HEK293 (cell line): ENCODE measurements at regions not wholly inside any gene's neighbourhood (a gene's known extent, or its start where the extent isn't known, plus 50 kb on each side); places are given as distances from the start of the nearest gene placed in this dataset.

Experiments
- CTCF ChIA-PET: fragments of 350-600 bp; formaldehyde crosslinking; extraction: SDS; loops from one replicate; lab custom pipeline; 2021; ENCODE audit warnings: antibody characterized with exemption; lab: Yijun Ruan, JAX
- POLR2A ChIA-PET: fragments of 300-600 bp; formaldehyde crosslinking; extraction: SDS; loops from one replicate; lab custom pipeline; 2020; ENCODE audit warnings: antibody characterized with exemption, inconsistent platforms; lab: Yijun Ruan, JAX
- H3K27ac ChIP-seq: fragments of 200-500 bp; sonication (Bioruptor generic); 2 replicates; pipeline ENCODE4 v1.5.1; 2014; ENCODE audit warnings: low read depth, low read length, control low read depth, inconsistent platforms; ENCODE audit errors: extremely low read depth
- H3K36me3 ChIP-seq, 2 experiments: fragments of 200-500 bp in 1 of 2; sonication (Bioruptor generic) in 1 of 2; 1 replicate in 1 of 2; 2 replicates in 1 of 2; pipeline ENCODE4 v1.5.1; 2014 to 2017; ENCODE audit warnings: inconsistent platforms in 2 of 2, low read length in 2 of 2; ENCODE audit not compliant: control insufficient read depth in 2 of 2, insufficient read depth in 1 of 2
- H3K4me1 ChIP-seq: fragments of 200-500 bp; sonication (Bioruptor generic); 2 replicates; pipeline ENCODE4 v1.5.1; 2014; ENCODE audit warnings: mild to moderate bottlenecking, low read length, inconsistent platforms; ENCODE audit not compliant: control insufficient read depth, insufficient read depth
- H3K4me3 ChIP-seq: 2 replicates; pipeline ENCODE4 v1.5.1; 2011; ENCODE audit warnings: low read depth, mild to moderate bottlenecking, control low read depth, low read length, moderate library complexity
- H3K9me3 ChIP-seq: fragments of 200-500 bp; sonication (Bioruptor generic); 2 replicates; pipeline ENCODE4 v1.5.1; 2014; ENCODE audit warnings: low read depth, low read length, inconsistent platforms; ENCODE audit not compliant: control insufficient read depth, insufficient read depth
- AEBP2 ChIP-seq: fragments of 450-650 bp; formaldehyde crosslinking; IDR thresholded peaks from 2 replicates; pipeline ENCODE4 v1.5.1; 2016; ENCODE audit warnings: missing biosample characterization, missing genetic modification characterization, borderline replicate concordance
- HIC1 ChIP-seq: fragments of 450-650 bp; formaldehyde crosslinking; IDR thresholded peaks from 2 replicates; pipeline ENCODE4 v1.5.1; 2016; ENCODE audit warnings: missing biosample characterization, missing genetic modification characterization
- HOXD13 ChIP-seq: sonication (generic); formaldehyde crosslinking; IDR thresholded peaks from 2 replicates; pipeline ENCODE4 v1.8.0; 2022; ENCODE audit warnings: missing genetic modification reagents, borderline replicate concordance
- OSR2 ChIP-seq: fragments of 450-650 bp; formaldehyde crosslinking; IDR thresholded peaks from 2 replicates; pipeline ENCODE4 v1.5.1; 2016; ENCODE audit warnings: missing biosample characterization, missing genetic modification characterization
- ZNF26 ChIP-seq: fragments of 450-650 bp; formaldehyde crosslinking; IDR thresholded peaks from 2 replicates; pipeline ENCODE4 v1.5.1; 2016; ENCODE audit warnings: missing biosample characterization, missing genetic modification characterization
- ZNF302 ChIP-seq: fragments of 450-650 bp; formaldehyde crosslinking; IDR thresholded peaks from 2 replicates; pipeline ENCODE4 v1.5.1; 2016; ENCODE audit warnings: missing biosample characterization, missing genetic modification characterization, low read depth
- ZNF37A ChIP-seq: fragments of 450-650 bp; IDR thresholded peaks from 2 replicates; pipeline ENCODE4 v1.5.1; 2018; ENCODE audit warnings: missing biosample characterization, missing genetic modification characterization
- ZNF514 ChIP-seq: fragments of 450-650 bp; formaldehyde crosslinking; IDR thresholded peaks from 2 replicates; pipeline ENCODE4 v1.5.1; 2016; ENCODE audit warnings: missing biosample characterization, missing genetic modification characterization
- ZNF670 ChIP-seq: fragments of 450-650 bp; formaldehyde crosslinking; IDR thresholded peaks from 2 replicates; pipeline ENCODE4 v1.5.1; 2016; ENCODE audit warnings: missing biosample characterization, missing genetic modification characterization, low read depth
- ZNF785 ChIP-seq: fragments of 450-650 bp; formaldehyde crosslinking; IDR thresholded peaks from 2 replicates; pipeline ENCODE4 v1.5.1; 2016; ENCODE audit warnings: missing biosample characterization, missing genetic modification characterization
- TF ChIP-seq, protein P1 (sequence below): fragments of 450-650 bp; formaldehyde crosslinking; IDR thresholded peaks from 2 replicates; pipeline ENCODE4 v1.5.1; 2016; ENCODE audit warnings: missing biosample characterization, missing genetic modification characterization
- TF ChIP-seq, protein P2 (sequence below): fragments of 450-650 bp; formaldehyde crosslinking; IDR thresholded peaks from 2 replicates; pipeline ENCODE4 v1.5.1; 2016; ENCODE audit warnings: missing biosample characterization, missing genetic modification characterization
- TF ChIP-seq, protein P3 (sequence below): fragments of 450-650 bp; formaldehyde crosslinking; IDR thresholded peaks from 2 replicates; pipeline ENCODE4 v1.5.1; 2017; ENCODE audit warnings: missing biosample characterization, missing genetic modification characterization

DNA sequence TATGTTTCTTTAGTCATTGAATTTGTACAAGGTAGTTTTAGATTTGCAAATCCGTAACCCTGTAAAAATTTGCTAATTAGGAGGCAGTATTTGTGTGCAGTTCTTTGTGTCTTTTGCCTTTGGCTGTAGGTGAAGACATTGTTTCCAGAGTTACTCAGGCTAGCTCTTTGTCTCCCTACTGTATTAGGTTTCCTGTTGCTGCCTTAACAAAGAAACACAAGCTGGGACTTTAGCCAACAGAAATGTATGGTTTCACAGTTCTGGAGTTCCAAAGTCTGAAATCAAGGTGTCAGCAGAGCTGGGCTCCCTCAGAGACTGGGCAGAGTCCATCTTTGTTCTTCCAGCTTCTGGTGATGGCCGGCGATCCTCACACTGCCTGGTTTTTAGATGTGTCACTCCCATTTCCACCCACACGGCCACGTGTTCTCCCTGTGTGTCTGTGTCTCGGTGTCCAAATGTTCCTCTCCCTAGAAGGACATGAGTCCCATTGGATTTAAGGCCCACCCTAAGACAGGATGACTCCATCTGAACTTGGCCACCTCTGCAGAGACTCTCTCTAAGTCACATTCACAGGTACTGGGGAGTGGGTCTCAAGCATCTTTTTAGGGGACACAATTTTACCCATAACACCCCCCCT is 309.7 kb downstream of the GALR1 start (continued):
- no peak for TF ChIP-seq ZNF670 (tag by site-specific recombination)
- no peak for TF ChIP-seq HOXD13 (CRISPR knock-in tag)
- TF ChIP-seq, protein P1, sequence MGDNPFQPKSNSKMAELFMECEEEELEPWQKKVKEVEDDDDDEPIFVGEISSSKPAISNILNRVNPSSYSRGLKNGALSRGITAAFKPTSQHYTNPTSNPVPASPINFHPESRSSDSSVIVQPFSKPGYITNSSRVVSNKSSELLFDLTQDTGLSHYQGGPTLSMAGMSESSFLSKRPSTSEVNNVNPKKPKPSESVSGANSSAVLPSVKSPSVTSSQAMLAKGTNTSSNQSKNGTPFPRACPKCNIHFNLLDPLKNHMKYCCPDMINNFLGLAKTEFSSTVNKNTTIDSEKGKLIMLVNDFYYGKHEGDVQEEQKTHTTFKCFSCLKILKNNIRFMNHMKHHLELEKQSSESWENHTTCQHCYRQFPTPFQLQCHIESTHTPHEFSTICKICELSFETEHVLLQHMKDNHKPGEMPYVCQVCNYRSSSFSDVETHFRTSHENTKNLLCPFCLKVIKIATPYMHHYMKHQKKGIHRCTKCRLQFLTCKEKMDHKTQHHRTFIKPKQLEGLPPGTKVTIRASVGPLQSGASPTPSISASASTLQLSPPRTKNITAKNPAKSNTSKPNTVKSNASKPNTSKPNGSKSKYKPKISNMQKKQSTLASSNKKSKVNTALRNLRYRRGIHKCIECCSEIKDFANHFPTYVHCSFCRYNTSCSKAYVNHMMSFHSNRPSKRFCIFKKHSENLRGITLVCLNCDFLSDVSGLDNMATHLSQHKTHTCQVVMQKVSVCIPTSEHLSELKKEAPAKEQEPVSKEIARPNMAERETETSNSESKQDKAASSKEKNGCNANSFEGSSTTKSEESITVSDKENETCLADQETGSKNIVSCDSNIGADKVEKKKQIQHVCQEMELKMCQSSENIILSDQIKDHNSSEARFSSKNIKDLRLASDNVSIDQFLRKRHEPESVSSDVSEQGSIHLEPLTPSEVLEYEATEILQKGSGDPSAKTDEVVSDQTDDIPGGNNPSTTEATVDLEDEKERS (tag by site-specific recombination), result no peak
- TF ChIP-seq, protein P2, sequence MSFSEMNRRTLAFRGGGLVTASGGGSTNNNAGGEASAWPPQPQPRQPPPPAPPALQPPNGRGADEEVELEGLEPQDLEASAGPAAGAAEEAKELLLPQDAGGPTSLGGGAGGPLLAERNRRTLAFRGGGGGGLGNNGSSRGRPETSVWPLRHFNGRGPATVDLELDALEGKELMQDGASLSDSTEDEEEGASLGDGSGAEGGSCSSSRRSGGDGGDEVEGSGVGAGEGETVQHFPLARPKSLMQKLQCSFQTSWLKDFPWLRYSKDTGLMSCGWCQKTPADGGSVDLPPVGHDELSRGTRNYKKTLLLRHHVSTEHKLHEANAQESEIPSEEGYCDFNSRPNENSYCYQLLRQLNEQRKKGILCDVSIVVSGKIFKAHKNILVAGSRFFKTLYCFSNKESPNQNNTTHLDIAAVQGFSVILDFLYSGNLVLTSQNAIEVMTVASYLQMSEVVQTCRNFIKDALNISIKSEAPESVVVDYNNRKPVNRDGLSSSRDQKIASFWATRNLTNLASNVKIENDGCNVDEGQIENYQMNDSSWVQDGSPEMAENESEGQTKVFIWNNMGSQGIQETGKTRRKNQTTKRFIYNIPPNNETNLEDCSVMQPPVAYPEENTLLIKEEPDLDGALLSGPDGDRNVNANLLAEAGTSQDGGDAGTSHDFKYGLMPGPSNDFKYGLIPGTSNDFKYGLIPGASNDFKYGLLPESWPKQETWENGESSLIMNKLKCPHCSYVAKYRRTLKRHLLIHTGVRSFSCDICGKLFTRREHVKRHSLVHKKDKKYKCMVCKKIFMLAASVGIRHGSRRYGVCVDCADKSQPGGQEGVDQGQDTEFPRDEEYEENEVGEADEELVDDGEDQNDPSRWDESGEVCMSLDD (tag by site-specific recombination), result no peak
- TF ChIP-seq HIC1 (tag by site-specific recombination), result no peak

GRCh38 chr18:77560341-77560992 is 310.8 kb downstream of the GALR1 start:
- Histone ChIP-seq H3K27ac (no peak overlapping the region), H3K36me3 (no peaks in the 10 kb centered on the region), H3K4me3 (no peak overlapping the region), H3K9me3 (no peaks in the 10 kb centered on the region), H3K4me1 (no peaks in the 10 kb centered on the region)
- ChIA-PET CTCF (interaction anchor here (0.6 kb wide), 2 partner anchors 168 to 322 kb away, joined by 3 to 4 read pairs; no protein-coding TSS in a partner anchor), POLR2A (no interaction called here)
- no peak for TF ChIP-seq OSR2
- TF ChIP-seq ZNF26, result no peak
- TF ChIP-seq, protein P3, sequence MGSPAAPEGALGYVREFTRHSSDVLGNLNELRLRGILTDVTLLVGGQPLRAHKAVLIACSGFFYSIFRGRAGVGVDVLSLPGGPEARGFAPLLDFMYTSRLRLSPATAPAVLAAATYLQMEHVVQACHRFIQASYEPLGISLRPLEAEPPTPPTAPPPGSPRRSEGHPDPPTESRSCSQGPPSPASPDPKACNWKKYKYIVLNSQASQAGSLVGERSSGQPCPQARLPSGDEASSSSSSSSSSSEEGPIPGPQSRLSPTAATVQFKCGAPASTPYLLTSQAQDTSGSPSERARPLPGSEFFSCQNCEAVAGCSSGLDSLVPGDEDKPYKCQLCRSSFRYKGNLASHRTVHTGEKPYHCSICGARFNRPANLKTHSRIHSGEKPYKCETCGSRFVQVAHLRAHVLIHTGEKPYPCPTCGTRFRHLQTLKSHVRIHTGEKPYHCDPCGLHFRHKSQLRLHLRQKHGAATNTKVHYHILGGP, result no peak
- TF ChIP-seq ZNF514 (tag by site-specific recombination), result no peak
- TF ChIP-seq ZNF785 (tag by site-specific recombination), result no peak
- no peak for TF ChIP-seq AEBP2 (tag by site-specific recombination)
- TF ChIP-seq ZNF302 (tag by site-specific recombination), result no peak
- TF ChIP-seq ZNF37A (tag by site-specific recombination), result no peak
